Astrocyte of the spinal cord (primary cell): ENCODE measurements at regions not wholly inside any gene's neighbourhood (a gene's known extent, or its start where the extent isn't known, plus 50 kb on each side); places are given as distances from the start of the nearest gene placed in this dataset.

Experiments
- DNase-seq: peaks from one replicate; pipeline ENCODE4 v3.0.0; 2011; ENCODE audit warnings: low read depth, low spot score
- H3K4me3 ChIP-seq: 2 replicates; pipeline ENCODE4 v1.5.1; 2011; ENCODE audit warnings: low read depth, mild to moderate bottlenecking, low read length, moderate library complexity
- in situ Hi-C: cut with HindIII; loops from 2 replicates; pipeline ENCODE4 v1.10.0; 2017; ENCODE audit warnings: low sequenced_read_pairs
- TF ChIP-seq, protein P1 (sequence below): IDR thresholded peaks from 2 replicates; pipeline ENCODE4 v1.5.1; 2012; ENCODE audit warnings: low read depth, mild to moderate bottlenecking, low read length, inconsistent platforms

DNA sequence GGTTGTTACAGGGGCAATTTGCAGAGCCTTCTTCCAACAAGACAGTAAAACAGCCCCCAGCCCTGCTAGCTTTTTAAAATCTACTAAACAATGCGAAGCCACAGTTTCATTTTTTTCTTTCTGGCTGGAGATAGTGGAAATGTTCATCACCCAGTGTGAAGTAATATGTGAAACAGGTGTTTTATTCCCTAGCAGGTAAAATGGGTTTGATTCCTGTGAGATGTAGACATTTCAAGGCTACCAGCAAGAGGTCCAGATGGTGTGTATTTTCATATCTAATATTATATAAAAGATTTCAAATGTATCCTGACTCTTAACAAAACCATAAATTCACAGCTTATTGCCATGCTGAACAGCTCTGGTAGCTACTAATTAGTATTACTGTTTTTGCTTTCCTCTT is 160.3 kb downstream of the SATB1 start:
- no peak overlapping the region for H3K4me3 ChIP-seq
- in situ Hi-C loops = no loop called here
- TF ChIP-seq, protein P1, sequence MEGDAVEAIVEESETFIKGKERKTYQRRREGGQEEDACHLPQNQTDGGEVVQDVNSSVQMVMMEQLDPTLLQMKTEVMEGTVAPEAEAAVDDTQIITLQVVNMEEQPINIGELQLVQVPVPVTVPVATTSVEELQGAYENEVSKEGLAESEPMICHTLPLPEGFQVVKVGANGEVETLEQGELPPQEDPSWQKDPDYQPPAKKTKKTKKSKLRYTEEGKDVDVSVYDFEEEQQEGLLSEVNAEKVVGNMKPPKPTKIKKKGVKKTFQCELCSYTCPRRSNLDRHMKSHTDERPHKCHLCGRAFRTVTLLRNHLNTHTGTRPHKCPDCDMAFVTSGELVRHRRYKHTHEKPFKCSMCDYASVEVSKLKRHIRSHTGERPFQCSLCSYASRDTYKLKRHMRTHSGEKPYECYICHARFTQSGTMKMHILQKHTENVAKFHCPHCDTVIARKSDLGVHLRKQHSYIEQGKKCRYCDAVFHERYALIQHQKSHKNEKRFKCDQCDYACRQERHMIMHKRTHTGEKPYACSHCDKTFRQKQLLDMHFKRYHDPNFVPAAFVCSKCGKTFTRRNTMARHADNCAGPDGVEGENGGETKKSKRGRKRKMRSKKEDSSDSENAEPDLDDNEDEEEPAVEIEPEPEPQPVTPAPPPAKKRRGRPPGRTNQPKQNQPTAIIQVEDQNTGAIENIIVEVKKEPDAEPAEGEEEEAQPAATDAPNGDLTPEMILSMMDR = no peak

DNA sequence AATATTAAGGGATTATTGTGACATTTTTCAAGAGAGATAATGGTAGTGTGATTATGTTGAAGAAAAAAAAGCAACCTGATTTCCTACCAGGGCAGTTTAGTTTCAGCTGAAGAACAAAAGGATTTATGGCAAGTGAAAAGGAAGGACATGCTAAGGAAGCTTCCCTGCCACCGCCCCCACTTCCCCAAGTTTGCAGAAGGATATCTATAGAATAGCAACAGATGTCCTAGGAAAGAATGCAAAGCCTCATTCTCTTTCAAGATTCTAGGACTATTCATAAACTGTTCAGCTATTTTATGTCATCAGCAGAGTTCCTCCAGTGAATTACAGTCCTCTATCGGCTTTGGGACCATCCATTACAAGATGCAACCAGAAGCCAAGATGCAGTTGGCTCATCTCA is 160.8 kb downstream of the SATB1 start:
- in situ Hi-C loops = no loop called here
- no peak overlapping the region for H3K4me3 ChIP-seq
- TF ChIP-seq, protein P1 = no peak
- DNase-seq = no peak

More for the DNA sequence above, 160.3 kb downstream of the SATB1 start:
- DNase-seq = no peak

DNA sequence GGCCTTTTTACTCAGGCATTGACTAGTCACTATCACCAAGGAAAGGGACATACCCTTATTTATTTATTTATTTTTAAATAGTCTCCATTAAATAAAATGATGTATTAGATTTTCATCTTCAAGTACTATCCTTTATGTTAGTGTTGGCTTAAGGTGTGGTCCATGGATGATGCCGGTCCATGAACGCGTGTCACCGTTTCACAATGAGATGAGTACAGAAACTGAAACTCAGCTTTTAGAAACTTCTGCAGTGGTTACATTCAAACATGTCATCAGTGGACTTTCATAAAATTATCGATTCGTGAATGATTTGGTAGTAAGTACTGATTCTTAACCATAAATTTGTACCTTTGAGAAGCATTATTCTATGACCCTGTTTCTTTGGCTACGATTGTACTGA is 166.6 kb downstream of the SATB1 start:
- no peak for DNase-seq
- in situ Hi-C loops = no loop called here
- no peak overlapping the region for H3K4me3 ChIP-seq
- TF ChIP-seq, protein P1 = no peak

DNA sequence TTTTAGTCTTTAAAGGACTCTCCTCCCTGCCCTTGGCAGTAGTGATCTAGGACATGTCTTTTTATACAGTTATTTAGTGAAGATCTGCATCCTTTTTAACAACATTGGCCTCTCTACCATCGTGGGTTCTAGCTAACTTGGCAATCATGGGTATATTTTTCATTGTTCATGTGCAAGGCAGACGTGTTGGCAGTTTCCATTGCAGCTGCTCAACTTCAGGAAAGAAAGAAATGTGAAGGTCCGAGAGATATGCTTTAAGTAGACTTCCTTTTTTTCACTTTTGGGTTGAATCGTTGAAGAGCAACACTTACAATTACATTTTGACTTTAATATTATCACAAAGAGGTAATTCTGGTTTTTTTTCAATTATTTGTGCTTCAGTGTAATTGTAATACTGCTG is 172.6 kb downstream of the SATB1 start:
- in situ Hi-C loops = no loop called here
- DNase-seq = no peak

DNA sequence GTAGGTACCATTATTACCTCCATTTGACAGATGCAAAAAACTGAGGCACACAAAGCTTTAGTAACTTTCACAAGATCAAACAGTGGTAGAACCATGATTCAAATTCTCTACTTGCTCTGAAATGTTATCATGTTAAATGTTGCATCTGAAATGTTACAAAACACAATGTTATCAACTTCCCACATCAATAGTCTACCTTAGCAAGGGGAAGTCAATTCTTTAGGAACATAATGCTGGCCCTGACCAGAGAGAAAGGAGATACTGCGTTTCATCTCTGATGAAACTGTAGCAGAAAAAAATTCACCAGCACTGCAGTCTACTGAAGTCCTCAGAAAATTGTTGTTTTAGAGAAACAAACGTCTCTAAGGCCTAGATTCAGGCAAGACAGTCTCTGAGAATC is 174.1 kb downstream of the SATB1 start:
- TF ChIP-seq, protein P1 = no peak
- no peak for DNase-seq
- in situ Hi-C loops = no loop called here
- H3K4me3 ChIP-seq = no peak overlapping the region

More for the DNA sequence above, 172.6 kb downstream of the SATB1 start:
- TF ChIP-seq, protein P1 = no peak
- no peak overlapping the region for H3K4me3 ChIP-seq

DNA sequence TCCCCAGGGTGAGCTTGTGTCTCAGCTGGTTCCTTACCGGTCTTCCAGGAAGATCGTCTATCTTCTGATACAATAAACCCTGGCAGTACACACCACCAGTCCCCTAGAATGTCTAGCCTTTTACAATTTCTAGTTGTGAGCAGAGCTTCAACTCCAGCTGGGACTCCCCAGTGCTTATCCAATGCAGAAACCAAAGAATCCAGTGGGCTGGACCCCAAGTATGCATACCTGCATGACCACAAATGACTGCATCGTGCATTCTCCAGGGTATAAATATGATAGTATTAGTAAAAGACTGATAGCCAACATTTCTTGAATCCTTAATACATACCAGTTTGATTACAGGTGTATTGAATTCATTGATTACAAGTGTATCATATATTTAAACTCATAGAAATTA is 176.0 kb downstream of the SATB1 start:
- H3K4me3 ChIP-seq = no peak overlapping the region
- TF ChIP-seq, protein P1 = no peak
- in situ Hi-C loops = no loop called here
- peak; percentile 26 for DNase-seq

DNA sequence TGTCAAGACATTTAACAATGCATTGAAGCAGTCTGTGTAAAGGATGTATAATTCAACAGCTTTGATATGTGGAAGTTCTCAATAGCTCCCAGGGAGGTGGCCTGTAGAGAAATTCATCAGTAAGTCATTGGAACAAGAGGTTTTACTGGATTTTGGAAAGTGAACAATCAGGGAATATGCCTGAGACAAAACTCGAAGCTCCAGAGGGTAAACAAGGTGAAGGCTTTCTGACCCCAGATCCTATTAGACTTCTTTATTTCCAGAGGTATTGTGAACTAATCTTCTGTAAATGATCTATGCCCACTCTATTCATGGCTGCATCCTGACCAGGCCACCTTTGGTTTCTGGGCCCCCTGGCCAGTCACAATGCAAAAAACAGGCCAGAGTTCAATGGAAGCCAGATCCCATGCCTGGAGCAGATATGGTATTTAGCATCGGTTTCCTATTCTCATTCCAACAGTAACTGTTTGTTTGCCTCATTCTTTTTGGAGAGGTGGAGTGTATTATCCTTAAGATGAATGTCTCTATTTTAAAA is 177.3 kb downstream of the SATB1 start:
- H3K4me3 ChIP-seq = no peak overlapping the region
- in situ Hi-C loops = no loop called here
- no peak for DNase-seq
- TF ChIP-seq, protein P1 = no peak
